ENCODE measurements at regions not wholly inside any gene's neighbourhood (a gene's known extent, or its start where the extent isn't known, plus 50 kb on each side); places are given as distances from the start of the nearest gene placed in this dataset.

DNA sequence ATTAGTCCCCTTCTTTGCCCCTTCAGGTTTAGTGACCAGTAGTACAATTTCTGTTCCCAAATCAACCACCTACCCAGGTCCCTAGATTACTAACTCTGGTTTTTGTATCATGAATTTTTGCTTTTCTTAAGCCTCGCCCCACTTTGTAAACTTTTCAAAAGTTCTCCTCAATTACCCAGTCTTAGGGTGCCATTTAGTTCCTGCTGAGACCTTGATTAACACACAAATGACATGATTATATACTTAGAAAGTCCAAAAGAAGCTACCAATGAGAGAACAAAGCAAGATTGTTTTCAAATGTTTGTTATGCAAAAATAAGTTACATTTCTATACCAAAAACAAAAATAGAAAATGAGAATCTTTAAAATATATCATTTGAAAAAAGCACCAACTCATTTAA lies 594.4 kb downstream of the SQOR start:
- TF ChIP-seq, protein P1, sequence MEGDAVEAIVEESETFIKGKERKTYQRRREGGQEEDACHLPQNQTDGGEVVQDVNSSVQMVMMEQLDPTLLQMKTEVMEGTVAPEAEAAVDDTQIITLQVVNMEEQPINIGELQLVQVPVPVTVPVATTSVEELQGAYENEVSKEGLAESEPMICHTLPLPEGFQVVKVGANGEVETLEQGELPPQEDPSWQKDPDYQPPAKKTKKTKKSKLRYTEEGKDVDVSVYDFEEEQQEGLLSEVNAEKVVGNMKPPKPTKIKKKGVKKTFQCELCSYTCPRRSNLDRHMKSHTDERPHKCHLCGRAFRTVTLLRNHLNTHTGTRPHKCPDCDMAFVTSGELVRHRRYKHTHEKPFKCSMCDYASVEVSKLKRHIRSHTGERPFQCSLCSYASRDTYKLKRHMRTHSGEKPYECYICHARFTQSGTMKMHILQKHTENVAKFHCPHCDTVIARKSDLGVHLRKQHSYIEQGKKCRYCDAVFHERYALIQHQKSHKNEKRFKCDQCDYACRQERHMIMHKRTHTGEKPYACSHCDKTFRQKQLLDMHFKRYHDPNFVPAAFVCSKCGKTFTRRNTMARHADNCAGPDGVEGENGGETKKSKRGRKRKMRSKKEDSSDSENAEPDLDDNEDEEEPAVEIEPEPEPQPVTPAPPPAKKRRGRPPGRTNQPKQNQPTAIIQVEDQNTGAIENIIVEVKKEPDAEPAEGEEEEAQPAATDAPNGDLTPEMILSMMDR (conservative IDR thresholded peaks at IDR 0.05; ENCODE audit: low read depth, low read length), result no peak
- TF ChIP-seq EZH2phosphoT487 (IDR thresholded peaks at IDR 0.05; ENCODE audit: borderline replicate concordance, low read length), result no peak
- TF ChIP-seq EZH2 (IDR thresholded peaks at IDR 0.05; ENCODE audit: low read length, unreplicated experiment), result no peak

Data from PC-3 (cell line).